SH-SY5Y (cell line): ENCODE measurements at regions not wholly inside any gene's neighbourhood (a gene's known extent, or its start where the extent isn't known, plus 50 kb on each side); places are given as distances from the start of the nearest gene placed in this dataset.

Experiments used
- GATA2 ChIP-seq: IDR thresholded peaks from 2 replicates; pipeline ENCODE4 v1.6.1; 2011; ENCODE audit warnings: mild to moderate bottlenecking, low read depth, low read length
- GATA3 ChIP-seq: IDR thresholded peaks from 2 replicates; pipeline ENCODE4 v1.6.1; 2011; ENCODE audit warnings: low read depth, mild to moderate bottlenecking, low read length, moderate library complexity

DNA sequence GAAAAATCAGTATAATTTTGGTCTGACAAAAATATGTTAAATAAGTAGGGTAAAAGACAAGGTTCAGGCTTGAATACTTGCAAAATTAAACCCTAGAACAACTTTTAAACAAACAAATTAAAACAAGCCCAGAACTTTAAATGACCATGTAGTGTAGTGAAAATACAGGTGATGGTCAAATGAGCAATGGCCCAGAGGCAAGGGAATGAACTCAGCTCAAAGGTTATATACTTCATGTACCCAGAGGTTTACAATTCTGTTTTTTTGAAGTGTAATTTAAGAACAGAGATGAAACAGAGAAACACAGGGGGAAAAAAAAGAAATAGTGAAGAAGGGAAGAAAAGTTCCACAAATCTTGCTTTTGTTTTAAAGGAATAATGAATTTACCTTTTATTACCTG, 949.2 kb downstream of the TRHDE start:
- no peak for TF ChIP-seq GATA2

DNA sequence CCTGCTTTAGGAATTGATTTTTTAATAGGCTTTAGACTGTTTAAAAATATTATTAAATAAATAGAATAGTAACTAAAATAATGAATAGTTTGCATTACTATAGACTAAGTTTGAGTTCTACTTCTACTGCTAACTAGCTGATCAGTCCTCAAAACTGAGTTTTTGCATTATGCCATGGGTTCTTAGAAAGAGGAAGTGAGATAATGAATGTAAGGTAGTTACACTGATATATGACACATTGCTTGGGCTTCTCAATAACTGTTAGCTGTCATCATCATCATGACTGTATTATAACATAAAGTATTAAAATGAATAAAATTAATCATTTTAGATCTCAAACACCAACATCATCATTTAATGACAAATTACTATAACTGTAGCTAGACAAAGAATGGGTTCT, 949.7 kb downstream of the TRHDE start:
- no peak for TF ChIP-seq GATA2
- no peak for TF ChIP-seq GATA3

DNA sequence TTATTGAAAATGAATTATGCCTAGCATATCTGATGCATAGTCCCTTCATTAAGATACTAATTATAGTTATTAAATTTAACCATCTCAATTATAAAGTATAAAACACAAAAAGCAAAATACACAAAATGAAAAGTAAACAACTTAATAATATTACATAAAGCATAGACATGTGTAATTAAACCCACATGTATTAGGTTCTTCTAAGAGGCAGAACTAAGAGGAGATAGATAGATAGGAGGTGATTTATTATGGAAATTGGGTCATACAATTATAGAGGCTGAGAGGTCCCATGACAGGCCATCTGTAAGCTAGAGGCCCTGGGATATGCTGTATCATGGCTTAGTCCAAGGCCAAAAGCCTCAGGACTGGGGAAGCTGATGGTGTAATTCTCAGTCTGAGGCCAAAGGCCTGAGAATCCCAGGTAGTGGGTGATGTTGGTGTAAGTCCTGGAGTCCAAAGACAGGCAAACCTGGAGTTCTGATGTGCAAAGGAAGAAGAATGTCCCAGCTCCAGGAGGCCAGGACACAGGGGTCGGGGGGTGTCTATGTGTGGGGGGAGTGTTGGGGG, 953.3 kb downstream of the TRHDE start:
- TF ChIP-seq GATA2 (no peak), GATA3 (no peak)

DNA sequence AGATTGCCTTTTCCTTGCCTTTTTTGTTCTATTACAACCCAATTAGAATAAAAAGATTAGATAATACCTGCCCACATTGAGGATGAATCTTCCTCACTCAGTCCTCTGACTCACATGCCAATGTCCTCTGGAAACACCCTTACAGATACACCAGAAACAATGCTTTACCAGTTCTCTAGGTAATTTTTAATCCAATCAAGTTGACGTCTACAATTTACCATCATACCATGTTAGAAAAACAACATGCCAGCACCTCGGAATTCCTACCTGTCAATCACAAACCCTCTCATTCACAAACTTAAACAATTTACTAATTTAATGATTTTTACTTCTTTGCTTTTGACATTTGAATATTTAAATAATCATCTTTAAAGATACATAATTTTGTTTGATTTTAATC, 953.8 kb downstream of the TRHDE start:
- TF ChIP-seq GATA2 (no peak), GATA3 (no peak)

DNA sequence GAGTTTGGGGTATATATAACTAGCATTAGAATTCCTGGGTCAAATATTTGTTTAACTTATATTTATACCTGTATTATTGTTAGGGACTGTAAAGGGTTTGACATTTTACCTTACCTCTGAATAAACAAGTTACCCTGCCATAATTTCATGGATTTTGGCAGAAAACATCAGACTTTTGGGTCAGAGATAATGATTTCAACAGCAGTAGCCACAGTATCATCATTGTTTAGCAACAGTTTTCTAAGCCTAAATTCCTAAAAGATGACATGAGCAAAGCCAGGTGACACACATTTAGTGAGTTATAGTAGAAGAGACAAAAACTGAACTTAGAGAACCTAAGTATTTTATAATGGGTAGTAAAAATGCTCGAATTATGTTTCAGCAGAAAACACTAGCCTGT, 954.4 kb downstream of the TRHDE start:
- no peak for TF ChIP-seq GATA3
- TF ChIP-seq GATA2 = no peak

DNA sequence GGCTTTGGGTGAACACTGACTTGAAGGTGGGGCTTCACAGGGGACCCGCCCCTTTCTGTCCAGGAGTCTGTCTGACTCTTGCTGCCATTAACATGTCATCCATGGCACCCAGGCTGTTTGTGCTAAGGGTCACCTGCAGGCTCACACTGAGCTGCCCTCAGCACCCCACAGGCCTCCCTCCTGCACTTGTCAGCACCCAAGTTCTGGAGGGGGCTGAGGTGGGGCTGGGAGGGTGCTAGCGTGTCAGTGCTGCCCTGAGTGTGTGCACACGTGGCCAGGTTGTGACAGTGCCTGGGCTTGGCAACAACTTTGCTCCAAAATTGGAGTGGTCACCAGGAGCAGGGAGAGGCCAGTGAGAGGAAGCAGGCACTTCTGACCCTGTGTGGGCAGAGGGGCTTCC, 963.2 kb downstream of the TRHDE start:
- TF ChIP-seq GATA2 (no peak), GATA3 (no peak)

DNA sequence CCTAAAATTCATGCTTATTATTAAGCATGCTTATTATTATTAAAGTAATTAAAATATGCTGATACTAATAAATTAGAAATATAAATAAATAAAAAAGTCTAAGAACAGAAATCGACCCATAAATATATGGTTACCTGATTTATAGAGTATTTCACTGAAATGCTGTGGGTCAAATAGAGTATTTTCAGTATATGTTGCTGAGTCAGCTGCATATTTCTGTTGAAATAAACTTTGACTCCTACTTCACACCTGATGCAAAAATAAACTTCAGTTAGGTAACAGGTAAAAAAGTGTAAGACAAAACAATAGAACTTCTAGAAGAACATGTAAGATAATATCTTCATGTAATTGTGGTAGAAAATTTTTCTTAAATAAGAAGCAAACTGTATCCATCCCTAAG, 967.9 kb downstream of the TRHDE start:
- no peak for TF ChIP-seq GATA2
- TF ChIP-seq GATA3 = no peak

DNA sequence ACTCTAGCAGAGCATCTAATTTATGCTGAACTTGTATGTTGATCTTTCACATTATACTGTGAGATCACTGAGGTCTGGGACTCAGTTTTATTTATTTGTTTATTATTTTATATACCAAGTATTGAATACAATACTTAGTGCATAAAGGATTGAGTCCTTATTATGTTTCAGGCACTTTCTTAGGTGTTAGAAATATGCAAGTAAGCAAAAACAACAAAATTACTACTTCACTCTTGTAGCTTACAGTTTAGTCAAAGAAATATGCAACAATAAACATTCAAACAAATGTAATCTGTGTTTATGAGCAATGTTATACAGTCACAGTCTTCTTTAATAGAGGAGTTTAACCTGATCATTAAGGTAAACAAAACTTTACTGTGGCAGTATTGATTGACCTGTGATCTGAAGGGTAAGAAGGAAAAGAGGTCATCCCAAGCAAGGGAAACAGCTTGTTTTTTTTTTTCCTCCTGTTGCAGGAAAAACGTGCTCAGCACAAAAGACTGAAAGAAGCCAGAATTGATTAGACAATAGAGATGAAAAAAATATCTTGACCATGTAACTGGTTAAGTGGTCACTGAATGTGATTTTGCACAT, 990.7 kb downstream of the TRHDE start:
- no peak for TF ChIP-seq GATA3
- no peak for TF ChIP-seq GATA2

DNA sequence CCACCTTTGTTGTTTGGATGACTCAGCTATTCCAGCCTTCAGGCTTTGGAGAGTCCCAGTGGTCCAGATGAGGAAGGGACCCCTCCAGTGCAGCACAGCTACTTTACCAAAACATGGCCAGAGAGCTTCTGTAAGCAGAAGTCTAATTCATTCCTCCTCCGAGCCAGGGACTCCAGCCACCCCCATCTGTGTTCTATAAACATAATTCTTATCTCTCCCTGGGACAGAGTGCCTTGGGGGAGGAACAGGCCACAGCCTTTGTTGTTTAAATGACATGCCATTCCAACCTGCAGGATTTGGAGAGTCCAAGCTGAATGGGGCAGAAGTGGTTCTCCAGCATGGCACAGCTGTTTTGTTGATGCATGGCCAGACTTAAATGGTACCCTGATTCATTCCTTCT, 994.0 kb downstream of the TRHDE start:
- no peak; the same call in 1 of the 2 replicates for TF ChIP-seq GATA2
- no peak for TF ChIP-seq GATA3

DNA sequence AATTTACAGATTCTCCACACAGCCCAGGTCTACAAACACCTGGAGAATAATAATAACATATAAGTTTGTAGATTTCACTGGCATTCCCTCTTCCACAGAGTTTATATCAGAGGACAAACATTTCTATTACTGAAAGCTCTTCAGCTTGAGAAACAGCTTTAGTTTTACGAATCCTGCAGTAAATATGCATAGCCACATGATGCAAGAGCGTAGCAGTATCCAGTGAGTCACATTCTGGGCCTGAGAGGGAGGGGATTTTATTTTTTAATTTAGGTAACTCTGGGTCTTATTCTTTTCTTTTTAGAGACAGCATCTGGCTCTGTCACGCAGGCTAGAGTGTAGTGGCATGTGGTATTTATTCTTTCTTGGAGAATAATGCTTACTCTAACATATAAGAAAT, 1002.8 kb downstream of the TRHDE start:
- no peak for TF ChIP-seq GATA3
- TF ChIP-seq GATA2 = no peak

DNA sequence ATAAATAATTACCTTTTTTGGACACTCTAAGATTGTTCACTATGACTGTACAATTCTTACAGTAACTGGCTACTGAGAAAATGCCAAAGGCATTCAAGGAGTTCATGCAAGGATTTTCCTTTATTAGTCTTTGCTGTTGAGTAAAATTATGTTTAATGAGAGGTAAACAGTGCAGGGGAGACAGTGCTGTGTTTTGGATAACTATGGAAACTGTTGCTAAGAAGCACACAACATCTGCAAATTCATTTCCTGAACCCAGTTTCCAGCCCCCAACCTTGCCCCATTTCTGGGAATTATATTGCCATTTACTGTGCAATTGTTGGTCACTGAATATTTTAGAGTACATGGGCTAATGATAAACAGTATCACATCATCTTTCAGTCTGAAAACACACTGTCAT, 1005.8 kb downstream of the TRHDE start:
- TF ChIP-seq GATA3 (no peak), GATA2 (no peak)

DNA sequence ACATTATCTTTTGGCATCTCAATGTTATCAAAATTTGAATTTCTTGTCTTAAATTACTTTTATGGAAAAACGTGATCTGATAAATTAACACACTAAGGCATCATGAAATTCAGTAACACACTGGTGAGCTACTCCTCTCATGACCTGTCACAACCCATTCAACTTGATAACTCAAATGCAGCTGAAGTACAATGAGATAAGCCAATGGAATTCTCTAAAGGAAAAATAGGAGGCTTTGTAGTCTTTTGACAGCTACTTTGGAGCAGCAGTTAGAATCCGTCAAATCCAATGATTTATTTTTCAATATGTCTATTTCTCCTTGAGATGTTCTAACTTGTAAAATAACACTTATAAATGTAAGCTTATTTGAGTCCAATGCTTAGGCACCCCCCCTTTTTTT, 1029.4 kb downstream of the TRHDE start:
- no peak for TF ChIP-seq GATA2
- no peak for TF ChIP-seq GATA3

DNA sequence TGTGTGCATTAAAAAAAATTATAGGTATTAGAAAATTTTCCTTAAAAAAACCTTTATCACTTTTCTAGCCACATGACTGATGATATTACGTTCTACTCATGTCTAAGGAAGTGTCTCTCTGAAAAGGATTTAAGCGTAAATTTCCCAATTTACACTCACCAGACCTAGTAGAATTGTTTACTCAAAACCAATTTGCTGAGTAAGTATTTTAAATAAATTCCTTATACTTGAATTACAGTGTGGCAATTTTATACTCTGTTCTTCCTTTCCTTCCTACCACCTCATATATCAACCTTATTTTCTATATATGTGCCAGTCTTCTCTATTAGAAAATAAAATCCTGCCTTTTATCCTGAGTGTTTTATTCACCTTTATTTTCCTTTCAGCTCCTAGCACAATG, 1035.1 kb downstream of the TRHDE start:
- TF ChIP-seq GATA3 (no peak), GATA2 (no peak)

DNA sequence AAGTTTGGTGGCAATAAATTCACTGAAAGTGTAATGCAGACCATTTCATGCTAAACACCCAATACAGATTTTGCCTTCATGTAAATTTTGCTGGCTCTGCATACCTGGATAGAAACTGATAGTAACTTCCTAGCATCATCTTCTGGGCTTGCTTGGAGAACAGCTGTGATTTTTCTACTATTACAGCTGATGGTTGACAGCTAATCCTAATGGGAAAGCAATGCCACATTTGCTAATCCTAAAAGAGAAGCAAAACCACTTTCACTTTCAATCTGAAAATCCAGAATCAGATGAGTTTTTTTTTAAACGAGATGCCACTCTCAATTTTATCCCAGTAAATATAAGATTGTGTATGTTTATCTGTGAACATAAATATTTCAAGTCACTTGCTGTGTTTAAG, 1035.9 kb downstream of the TRHDE start:
- no peak for TF ChIP-seq GATA3
- TF ChIP-seq GATA2 = no peak

DNA sequence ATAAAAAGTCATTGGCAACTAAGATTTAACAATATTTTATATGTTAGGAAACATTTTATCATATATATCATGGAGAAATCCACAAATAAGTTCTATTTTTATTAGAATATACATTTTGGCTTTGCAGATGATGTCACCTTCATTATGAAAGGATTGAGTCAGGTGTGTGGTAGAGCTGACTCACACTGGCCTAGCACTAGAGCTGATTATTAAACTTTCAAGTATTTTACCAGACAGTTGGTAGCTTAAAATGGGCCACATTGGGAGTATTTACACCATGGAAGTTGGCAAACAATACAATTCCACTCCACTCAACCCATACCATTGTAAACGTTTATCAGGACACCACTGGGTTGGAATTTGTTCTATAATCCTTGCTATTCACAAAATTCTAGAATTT, 1036.6 kb downstream of the TRHDE start:
- TF ChIP-seq GATA3 (no peak), GATA2 (no peak)

DNA sequence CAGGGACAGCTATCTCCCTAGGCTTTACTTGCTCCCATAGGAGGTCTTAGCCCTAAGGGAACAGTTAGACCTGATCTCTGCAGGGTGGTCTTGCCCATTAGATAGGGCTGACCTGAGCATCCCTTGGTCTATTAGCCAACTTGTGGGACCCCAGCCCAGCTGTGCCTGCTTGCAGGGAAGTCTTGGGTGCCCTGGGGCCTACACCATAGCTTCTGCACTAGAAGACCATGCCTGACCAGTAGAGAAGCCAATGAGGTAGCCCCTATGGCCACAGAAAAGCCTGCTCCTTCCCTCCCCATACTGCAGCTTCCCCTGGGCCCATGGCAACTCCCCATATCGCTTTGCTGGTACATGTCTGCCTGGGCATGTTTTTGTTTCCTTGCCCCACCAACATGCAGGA, 1049.1 kb downstream of the TRHDE start:
- TF ChIP-seq GATA2 = no peak
- TF ChIP-seq GATA3 = no peak
